HG03442 (cell line): ENCODE measurements at regions not wholly inside any gene's neighbourhood (a gene's known extent, or its start where the extent isn't known, plus 50 kb on each side); places are given as distances from the start of the nearest gene placed in this dataset.

Source experiments
- ATAC-seq: cut with Tn5 transposase; IDR thresholded peaks from one replicate; pipeline ENCODE4 v1.9.1; 2021; ENCODE audit warnings: mild to moderate bottlenecking, moderate library complexity; ENCODE audit not compliant: unreplicated experiment

DNA sequence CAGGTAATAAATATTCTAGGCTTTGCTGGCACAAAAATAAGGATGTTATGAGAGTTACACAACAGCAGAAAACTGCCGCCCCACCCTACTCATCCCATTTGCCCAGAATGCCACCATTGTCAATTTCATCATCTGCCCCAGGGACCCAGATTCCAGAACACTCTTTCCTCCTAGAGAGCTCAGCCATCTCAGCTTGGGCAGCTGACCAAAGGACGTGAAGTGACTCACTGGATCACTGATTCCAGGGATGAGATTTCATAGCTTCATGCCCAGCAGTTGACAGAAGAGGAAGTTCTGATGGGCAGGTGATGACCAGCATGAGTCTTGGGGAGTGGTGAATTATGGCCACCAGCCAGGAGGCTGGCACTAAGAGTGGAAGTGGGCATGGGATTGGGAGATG is 450.3 kb downstream of the RMST start:
- no peak for ATAC-seq

DNA sequence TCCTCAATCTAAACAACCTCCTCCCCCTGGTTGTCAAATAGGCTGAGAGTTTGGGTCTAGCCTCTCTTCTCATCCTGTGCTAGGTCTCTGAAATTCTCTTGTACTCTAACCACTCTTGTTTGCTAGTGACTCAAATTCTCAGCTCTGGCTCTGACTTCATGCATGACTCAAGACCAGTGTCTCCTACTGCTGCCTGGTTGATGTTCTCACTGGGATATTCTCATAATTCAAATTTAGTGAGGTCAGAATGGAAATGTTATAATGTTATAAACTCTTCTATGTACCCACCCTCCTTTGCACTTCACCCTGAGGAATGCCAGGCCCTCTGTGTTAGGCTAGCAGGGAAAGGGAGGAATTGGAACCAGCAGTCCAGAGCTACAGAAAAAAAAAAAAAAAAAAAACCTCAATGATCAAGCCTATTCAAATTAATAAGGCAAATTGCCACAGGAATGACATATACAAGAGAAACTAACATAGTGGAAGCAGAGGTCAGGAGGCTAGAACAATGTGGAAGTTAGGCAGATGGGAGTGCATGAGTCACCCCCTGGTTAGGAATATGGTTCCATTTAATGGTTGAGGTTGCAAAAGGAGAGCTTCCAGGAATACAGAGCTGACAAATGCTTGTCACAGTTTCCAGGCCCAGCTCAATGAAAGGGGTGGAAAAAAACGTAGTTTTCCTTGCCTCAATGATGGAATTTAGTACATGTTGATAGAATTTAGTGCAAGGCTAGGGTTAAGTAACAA is 459.5 kb downstream of the RMST start:
- no peak for ATAC-seq

DNA sequence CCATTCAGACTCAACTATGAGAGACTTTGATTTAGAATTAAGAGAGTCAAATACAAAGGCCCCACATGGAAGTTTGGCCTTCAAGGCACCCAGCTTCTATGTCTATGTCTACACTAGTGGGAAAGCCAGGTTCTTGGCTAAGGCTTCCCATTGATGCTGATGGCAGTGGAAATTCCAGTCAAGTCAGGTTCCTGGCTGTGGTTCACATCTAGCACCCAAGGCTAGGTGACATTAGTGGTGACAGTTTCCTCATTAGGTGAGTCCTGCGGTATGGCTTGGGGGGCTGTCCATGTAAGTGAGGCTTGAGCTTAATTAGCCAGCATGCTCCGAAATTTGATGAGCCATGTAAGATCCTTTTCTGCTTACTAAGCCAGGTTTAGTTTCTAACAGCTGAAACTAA is 460.9 kb downstream of the RMST start:
- no peak for ATAC-seq

DNA sequence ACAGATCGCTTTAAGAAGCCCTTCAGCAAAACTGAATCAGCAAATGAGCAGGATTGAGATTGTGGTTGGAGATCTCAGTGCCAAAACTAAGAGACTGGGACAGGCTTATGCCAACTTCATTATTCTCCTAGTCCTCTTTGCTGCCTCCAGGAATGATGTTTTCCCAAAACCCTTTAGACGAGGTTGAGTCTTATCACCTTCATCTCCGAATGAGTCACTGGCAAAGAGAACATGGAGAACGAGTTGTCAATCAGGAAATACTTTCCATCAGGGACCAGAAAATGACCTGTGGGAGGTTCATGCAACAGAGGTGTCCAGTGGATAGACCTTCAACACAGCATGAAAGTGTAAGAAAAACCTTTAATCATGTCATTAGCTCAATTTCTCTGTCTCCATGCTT is 461.5 kb downstream of the RMST start:
- ATAC-seq = no peak

DNA sequence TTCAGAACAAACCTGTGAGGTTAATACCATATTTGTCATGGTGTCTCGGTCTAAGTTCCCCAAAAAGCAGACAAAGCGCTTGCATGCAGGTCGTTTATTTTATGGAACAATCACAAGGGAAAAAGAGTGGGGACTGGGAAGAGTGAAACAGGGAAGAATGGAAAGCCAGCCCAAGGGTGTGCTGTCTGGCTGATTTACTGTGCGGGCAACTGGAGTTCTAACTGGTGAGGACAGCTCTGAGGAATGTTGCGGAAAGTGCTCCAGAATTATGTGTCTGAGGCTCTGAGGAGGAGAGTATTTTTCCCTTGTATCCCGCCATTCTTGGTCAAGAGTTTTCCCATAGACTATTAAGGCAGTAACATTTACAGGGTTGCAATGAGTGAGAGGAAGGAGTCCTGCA is 465.4 kb downstream of the RMST start:
- no peak for ATAC-seq

DNA sequence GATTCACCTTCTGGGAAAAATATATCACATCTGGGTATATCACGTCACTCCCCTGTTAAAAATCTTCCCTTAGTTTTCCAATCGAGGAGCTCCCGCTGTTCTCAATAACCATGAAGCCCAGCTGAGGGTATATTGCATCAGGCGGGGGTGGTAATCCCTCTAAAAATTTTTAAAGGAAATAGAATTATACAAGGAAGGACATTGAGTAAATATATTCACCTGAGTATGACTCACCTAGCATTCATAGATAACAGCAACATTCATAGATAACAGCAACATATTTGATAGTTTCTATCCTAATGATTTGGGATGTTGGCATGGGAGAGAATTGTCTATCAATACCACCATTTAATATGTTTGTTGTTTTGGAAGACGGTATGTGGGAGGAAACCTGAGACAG is 473.6 kb downstream of the RMST start:
- no peak for ATAC-seq

DNA sequence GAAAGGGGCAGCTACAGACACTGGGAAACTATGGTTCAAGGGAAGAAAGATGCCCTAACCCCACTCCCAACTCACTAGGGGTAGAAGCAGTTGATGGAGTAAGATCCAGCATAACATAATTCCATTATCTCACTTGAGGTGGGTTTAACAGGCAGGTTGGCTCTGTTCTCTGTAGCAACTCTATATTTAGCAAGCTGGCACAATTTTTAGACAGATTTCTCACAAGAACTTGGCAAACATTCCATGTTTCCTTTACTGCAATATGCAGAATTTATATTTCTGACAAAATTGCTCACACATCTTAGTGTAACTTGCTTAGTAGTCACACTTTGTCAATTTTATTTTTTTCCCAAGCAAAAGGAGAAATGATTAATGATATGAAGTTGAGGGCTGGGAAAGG is 475.4 kb downstream of the RMST start:
- ATAC-seq = no peak

DNA sequence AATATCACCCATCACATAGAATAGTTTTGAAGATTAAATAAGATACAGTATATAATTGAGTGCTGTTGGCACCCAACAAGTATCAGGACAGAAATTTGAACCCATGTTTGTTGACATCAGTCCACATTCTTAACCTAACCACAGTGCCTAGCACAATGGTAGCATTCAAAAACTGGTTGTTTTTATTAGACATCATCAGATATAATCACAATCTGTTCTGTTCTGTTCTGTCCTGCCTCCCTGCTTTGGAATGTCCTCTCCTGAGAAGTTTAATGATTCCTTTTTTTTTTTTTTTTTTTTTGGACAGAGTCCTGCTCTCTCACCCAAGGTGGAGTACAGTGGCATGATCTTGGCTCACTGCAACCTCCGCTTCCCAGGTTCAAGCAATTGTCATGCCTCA is 476.6 kb downstream of the RMST start:
- ATAC-seq = no peak

DNA sequence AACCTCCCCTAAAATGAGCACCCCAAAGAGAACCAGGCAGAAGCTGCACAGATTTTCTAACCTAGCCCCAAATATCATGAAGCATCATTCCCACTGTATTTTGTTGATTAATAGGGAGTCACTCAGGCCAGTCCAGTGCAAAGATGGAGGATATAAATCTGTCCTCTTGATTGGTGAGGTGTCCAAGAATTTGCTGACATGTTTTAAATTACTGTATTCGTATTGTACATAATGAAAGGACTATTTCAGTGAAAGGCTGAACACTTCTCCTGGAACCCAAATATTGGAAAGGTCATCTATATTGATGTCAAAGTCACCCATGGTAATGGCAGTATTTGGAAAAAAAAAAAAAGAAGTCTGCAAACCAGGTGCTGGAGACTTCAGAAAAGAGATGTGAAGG is 477.5 kb downstream of the RMST start:
- no peak for ATAC-seq

DNA sequence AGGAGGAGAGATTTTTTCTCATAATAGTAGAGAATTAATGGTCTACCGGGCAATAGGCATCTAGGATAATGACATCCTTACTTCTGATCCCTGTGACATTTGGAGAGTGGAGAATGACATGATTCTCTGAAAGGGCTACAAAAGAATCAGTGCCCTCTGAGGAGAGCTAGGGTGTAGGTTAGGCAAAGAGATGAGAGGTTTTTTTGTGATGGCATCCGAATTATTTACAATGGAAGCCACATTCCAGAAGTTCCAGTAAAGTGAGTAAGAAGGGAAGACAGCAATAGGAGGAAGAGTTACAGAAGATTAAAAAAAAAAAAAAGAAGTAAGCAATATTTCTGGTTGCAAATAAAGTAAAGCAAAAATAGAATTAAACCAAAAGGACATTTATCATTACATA is 478.0 kb downstream of the RMST start:
- ATAC-seq = no peak

DNA sequence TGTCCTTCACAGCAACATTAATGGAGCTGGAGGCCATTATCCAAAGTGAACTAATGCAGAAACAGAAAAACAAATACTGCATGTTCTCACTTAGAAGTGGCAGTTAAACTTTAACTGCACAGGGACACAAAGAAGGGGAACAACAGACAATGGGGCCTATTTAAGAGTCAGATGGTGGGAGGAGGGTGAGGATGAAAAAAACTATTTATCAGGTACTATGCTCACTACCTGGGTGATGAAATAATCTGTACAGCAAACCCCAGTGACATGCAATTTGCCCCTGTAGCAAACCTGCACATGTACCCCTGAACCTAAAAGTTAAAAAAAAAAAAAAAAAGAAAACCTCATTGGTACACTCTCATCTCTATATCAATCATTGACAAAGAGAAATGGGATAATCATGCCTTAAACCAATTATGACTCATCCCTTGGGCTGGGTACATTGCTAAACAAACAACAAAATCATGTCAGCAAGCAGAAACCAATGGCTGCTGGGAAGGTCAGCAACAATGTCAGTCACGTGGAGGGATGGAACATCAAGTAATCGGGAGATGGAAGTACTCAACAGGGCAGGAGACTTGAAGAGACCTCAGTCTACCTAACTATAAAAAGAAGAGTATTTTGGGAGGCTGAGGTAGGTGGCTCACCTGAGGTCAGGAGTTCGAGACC is 479.2 kb downstream of the RMST start:
- ATAC-seq = no peak

DNA sequence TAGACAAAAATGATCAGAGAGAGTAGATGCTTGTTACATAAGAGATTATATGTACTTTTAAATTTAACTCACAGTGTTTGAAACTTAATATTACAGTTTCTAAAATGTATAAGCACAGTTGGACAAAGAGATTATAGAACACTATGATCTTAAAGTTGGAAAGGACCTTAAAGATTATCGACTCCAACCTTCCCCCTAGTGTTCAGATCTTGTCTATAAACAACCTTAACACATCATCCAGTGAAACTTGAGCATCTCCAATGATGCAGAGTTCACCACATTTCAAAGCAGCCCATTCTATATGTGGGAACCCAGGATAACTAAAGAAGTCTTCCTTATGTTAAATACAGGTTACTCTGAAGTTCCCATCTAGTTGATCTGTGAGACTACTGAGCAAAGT is 480.8 kb downstream of the RMST start:
- ATAC-seq = no peak

DNA sequence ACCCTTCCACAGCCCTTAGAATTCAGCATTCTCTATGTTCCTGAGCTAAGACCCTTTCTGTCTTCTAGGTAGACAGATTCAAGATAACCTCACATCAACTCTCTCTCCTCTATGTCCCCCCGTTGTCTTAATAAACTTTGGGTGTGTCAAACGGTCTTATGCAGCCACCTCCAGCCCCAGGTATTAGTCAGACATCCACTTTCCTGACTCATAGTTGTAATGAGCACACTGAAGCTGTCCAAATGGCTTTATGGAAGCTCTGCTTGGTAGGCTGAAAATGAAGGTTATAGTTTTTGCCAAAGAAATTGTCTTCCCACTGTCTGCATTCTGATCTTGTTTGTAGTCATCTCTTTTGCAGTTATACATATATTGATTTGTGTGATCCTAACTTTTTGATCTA is 482.0 kb downstream of the RMST start:
- no peak for ATAC-seq

DNA sequence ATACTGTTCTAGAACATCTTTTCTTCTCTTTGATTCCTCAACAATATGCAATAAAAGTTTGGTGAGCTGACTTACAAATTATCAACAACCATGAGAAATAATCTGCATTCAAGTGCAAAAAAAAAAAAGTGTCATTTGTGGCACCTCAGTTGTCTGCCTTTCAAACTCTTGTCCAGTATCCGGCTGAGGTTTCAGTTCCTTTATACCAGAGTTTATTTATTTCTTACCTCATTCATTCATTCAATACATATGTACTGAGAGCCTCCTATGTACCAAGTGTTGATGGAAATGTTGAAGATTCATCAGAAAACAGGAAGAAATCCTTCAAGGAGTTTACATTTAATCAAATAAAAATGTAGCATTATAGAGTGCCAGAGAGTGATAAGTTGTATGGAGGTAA is 484.1 kb downstream of the RMST start:
- no peak for ATAC-seq

DNA sequence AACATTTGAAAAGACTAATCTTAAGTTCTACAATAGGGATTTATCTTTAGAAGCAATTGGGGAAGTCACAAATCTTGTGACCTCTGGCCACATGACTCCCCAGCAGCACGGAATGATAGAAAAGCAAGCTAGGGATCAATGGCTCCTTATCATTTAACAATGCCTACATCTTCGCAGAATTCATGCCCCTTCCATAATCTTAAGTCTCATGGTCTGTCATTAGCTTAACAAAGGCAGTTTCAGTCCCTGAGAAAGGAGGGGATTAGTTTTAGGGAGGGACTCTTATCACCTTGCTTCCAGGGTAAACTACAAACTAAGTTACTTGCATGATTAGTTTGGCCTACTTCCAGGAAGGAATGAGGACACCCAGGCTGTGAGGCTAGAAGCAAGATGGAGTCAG is 486.0 kb downstream of the RMST start:
- no peak for ATAC-seq

DNA sequence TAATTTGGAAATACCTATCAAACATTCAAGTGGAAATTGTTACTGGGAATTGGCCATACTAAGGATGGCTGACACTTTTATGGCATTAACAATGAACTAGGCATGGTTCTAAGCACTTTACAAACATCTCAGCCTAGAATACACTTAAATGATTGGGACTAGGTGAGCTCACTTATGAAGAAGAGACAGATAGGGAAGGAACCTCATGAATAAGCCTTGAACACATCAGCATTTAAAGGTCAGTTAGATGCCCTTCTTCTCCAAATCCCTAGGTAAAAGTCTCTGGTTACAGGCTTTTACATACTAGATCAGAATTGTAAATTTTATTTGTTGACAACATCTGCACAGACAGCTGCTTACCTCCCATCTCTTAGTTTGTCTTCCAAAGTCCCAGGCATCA is 488.6 kb downstream of the RMST start:
- ATAC-seq = no peak

DNA sequence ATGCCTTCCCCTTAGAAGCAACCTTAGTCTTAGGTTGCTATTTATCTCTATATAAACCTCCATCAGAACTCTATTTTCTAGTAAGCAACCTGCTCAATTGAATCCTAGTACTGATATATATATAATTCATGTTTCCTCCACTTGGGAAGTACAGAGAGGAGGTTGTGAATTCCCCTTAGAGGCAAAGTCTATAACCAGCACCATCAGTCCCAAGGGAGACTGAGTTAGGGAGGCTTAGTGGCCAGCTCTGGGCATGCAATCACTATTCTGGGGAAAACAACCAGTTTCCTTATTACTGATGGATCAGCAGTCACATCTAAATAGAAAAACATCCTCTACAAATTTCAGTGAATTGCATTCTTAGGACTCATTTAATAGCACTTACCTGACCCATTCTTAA is 489.1 kb downstream of the RMST start:
- no peak for ATAC-seq

DNA sequence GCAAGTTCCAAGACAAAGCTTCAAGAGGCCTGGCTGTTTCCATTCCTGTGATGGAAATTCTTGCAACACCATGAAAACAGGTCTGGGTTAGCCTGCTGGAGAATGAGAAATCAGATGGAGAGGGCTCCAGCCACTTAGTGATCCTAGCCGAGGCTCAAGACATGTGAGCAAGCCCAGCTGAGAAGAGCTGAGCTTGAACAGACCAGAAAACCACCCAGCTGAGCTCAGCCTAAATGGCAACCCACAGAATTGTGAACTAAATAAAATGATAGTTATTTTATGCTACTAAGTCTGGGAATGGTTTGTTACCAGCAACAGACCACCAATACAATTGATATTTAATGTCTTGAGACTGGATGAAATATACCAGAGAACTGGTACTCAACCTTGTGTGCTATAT is 494.5 kb downstream of the RMST start:
- no peak for ATAC-seq

DNA sequence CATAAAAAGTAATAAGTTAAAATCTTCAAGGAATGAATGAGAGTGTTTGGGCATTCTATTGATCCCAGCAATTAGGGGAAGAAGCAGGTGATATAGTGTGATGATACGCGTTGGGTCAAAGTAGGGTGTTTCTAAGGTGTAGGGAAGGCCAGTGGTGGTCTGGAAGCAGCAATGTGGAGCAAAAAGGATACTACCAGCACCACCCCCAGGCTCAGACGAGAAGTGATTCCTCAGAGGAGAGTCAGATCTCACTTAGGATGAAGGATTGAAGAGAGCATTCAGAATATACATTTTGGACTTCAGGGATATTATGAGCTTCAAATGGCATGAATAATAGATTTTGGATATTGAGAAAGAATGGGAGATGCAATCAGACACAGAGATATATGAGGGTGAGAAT is 497.6 kb downstream of the RMST start:
- no peak for ATAC-seq

DNA sequence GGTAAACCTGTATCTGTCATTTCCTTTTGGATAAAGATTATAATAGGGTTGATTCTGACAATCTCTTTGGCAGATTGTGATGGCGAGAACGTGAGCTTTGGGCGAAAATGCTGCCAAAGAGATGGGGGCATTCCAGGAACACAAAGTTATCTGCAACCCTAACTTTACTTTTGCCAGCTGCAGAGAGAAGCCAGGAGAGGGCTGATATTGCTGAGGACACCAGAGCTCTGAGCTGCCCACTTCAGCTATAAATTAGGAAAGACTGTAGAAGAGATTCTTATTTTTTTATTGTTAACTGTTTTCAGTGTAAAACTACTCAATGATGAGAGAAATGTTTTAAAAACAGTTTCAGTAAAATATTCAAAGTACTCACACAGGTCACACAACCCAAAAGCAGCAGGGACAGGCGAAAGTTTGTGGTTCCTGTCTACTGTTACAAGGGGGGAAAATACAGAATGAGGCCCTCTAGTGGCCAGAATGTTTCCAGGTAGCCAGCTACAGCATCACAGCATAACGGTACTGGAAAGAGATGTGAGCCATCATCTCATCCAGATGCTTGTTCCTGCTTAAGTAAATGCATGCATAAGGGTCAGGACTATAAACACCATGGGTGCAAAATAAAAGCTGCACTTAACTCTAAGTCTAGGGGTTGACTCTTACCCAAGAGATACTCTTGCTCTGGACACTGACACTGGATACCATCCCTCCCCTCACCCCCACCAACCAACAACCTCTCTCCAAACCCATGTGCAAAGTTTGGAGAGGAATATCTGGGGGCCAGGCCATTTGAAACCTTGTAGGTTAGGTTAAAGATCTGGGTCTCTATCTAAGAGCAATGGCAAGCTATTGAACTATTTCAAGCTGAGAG is 498.4 kb downstream of the RMST start:
- ATAC-seq = peak; percentile 91

DNA sequence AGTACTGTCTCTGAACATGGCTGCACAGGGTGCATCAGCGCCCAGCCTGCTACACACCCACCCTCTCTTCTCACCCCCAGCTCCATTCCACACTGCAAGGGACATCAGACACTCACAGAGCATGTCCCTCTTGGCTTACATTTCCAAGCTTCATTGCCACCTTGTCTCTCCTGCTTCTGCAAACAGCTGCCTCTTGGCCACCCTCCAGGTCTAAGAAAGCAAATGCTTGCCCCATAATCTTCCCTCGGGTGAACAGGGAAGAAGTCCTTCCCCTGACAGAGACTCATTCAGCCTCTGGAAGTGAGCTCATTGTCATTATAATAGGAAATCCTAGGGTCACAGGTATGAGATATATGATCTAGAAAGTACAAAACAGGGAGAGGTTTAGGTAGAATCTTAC is 505.2 kb downstream of the RMST start:
- ATAC-seq = no peak

DNA sequence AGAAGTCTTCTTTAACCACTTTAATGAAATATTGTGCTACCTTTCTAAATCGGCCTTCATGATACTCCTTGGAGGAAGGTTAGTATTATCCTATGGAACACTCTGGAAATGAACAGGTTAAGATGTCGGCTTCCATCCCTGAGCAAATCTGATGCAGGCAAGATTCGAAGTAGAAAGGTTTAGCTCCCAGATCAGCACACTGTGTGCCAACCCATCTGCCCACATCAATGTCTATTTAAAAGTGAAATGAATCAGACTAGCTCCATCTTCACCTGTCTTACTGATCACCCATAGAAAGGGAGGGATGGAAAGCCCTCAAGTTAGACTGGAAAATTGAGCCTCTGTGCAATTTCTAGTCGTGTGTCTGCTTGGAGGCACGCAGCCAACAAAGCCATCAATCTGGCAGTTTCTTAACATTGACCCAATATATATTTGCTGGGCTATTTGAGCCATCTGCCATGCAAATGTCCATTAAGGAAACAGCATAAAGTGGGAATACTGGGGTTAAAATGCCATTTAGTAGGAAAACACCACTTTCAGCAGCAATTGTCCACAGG is 506.1 kb downstream of the RMST start:
- no peak for ATAC-seq
